Transverse colon (tissue), 4 donors: ENCODE measurements at regions not wholly inside any gene's neighbourhood (a gene's known extent, or its start where the extent isn't known, plus 50 kb on each side); places are given as distances from the start of the nearest gene placed in this dataset.

ENCODE experiments used
- DNase-seq: peaks from one replicate; pipeline ENCODE4 v3.0.0-alpha.2; 2019
- H3K27ac ChIP-seq, 4 donors: fragments of 200-600 bp; sonication (generic); 2 replicates each; pipeline ENCODE4 v1.5.1; 2016 to 2018; ENCODE audit warnings: inconsistent platforms in 4 of 4
- H3K27me3 ChIP-seq: fragments of 200-600 bp; sonication (generic); 2 replicates; pipeline ENCODE4 v1.5.1; 2017; ENCODE audit warnings: inconsistent platforms
- H3K36me3 ChIP-seq, 4 donors: fragments of 200-600 bp; sonication (generic); 2 replicates each; pipeline ENCODE4 v1.5.1; 2017 to 2019; ENCODE audit warnings: inconsistent platforms in 4 of 4
- H3K4me1 ChIP-seq, 4 donors: fragments of 200-600 bp; sonication (generic); 2 replicates each; pipeline ENCODE4 v1.5.1; 2017 to 2020; ENCODE audit warnings: inconsistent platforms in 4 of 4
- H3K4me3 ChIP-seq, 4 donors: fragments of 200-600 bp; sonication (generic); 1 replicate in 1 of 4; 2 replicates in 3 of 4; pipeline versions ENCODE4 v1.5.1 to v1.6.1; 2017 to 2019; ENCODE audit warnings: inconsistent platforms in 4 of 4
- H3K9me3 ChIP-seq, 2 donors: fragments of 200-600 bp; sonication (generic); 2 replicates each; pipeline ENCODE4 v1.5.1; 2017 to 2019; ENCODE audit warnings: inconsistent platforms in 2 of 2
- CTCF ChIP-seq, 5 experiments: fragments of 200-600 bp in 3 of 5; fragments of 450-650 bp in 2 of 5; sonication (generic) in 3 of 5; IDR thresholded peaks; 1 replicate in 2 of 5; 2 replicates in 3 of 5; pipeline ENCODE4 v1.5.1; 2016 to 2017; ENCODE audit warnings: antibody characterized with exemption in 5 of 5, inconsistent platforms in 3 of 5, mild to moderate bottlenecking in 2 of 5, moderate library complexity in 1 of 5
- EP300 ChIP-seq: sonication (generic); formaldehyde crosslinking; IDR thresholded peaks from one replicate; pipeline ENCODE4 v1.6.1; 2017; ENCODE audit warnings: antibody characterized with exemption, low read depth
- POLR2A ChIP-seq: fragments of 450-650 bp; IDR thresholded peaks from one replicate; pipeline ENCODE4 v1.6.1; 2016; ENCODE audit warnings: antibody characterized with exemption, mild to moderate bottlenecking, moderate library complexity
- POLR2AphosphoS5 ChIP-seq, 3 donors: sonication (generic); formaldehyde crosslinking; IDR thresholded peaks; one replicate each; pipeline ENCODE4 v1.6.1; 2016; ENCODE audit warnings: antibody characterized with exemption in 3 of 3
- WGBS, 2 donors: methylation state at CpG; one replicate each; pipeline ENCODE4 v1.1.5; 2018; ENCODE audit warnings: low coverage in 1 of 2; 5-methylcytosine and 5-hydroxymethylcytosine counted together
- in situ Hi-C, 4 donors: fragments of 200-750 bp; cut with MboI; loops; one replicate each; pipeline versions ENCODE4 v1.15.0 to v1.15.1; 2017; ENCODE audit warnings: low sequenced_read_pairs in 3 of 4, low pct_ligation_motif_present in 1 of 4, low pct_unique_long_range_greater_than_20kb in 1 of 4
- intact Hi-C: fragments of 100-400 bp; cut with DNase I; formaldehyde crosslinking; loops from one replicate; pipeline ENCODE4 v1.15.1; 2023; ENCODE audit warnings: low total_unique reads

- DNase-seq = no peak
- no peak overlapping the region for H3K27ac ChIP-seq
- in situ Hi-C loops = no loop called here
- no peak overlapping the region for H3K4me3 ChIP-seq
- intact Hi-C loops = no loop called here
- H3K4me1 ChIP-seq = no peaks in the 10 kb centered on the region
- no peak for TF ChIP-seq CTCF (IDR thresholded peaks at IDR 0.05)
- TF ChIP-seq POLR2A = no peak
- TF ChIP-seq EP300 = no peak
- no peak for TF ChIP-seq POLR2AphosphoS5 (IDR thresholded peaks at IDR 0.05)
- H3K27me3 ChIP-seq = no peaks in the 10 kb centered on the region
- no peaks in the 10 kb centered on the region for H3K36me3 ChIP-seq
- WGBS, 2 donors = 70 to 80% methylated on average over 4 to 5 of the region's 5 CpGs
- H3K9me3 ChIP-seq = no peaks in the 10 kb centered on the region
These were observed 170.0 kb upstream of the RPL34 start for GRCh38 chr4:108450236-108450898.

GRCh38 chr4:108449129-108449528 is 171.2 kb upstream of the RPL34 start:
- in situ Hi-C loops (no loop called here), intact Hi-C loops (no loop called here)
- Histone ChIP-seq H3K27ac (no peak overlapping the region), H3K4me3 (no peak overlapping the region), H3K36me3 (no peaks in the 10 kb centered on the region), H3K27me3 (no peaks in the 10 kb centered on the region), H3K9me3 (no peaks in the 10 kb centered on the region), H3K4me1 (no peaks in the 10 kb centered on the region)
- no peak for TF ChIP-seq POLR2A
- TF ChIP-seq CTCF (IDR thresholded peaks at IDR 0.05) = no peak
- no peak for TF ChIP-seq EP300
- TF ChIP-seq POLR2AphosphoS5 (IDR thresholded peaks at IDR 0.05) = no peak
- no peak for DNase-seq
- 83 to 92% methylated on average over 1 of the region's 1 CpG for WGBS, 2 donors

- in situ Hi-C loops (no loop called here), intact Hi-C loops (no loop called here)
- 3 to 49% methylated on average over 4 to 7 of the region's 7 CpGs for WGBS, 2 donors
- peak; percentile 42 for DNase-seq
- Histone ChIP-seq H3K4me3 (no peak overlapping the region), H3K36me3 (no peaks in the 10 kb centered on the region), H3K4me1 (no peaks in the 10 kb centered on the region), H3K27me3 (no peaks in the 10 kb centered on the region), H3K27ac (no peak overlapping the region), H3K9me3 (no peaks in the 10 kb centered on the region)
- no peak for TF ChIP-seq EP300
- TF ChIP-seq POLR2AphosphoS5 (IDR thresholded peaks at IDR 0.05) = peak in 1 of 3 donors; percentile 47
These were observed 173.8 kb upstream of the RPL34 start for GRCh38 chr4:108446556-108446955.

- DNase-seq = no peak
- Histone ChIP-seq H3K27me3 (no peaks in the 10 kb centered on the region), H3K36me3 (no peaks in the 10 kb centered on the region), H3K4me1 (no peaks in the 10 kb centered on the region), H3K27ac (no peak overlapping the region), H3K4me3 (no peak overlapping the region), H3K9me3 (no peaks in the 10 kb centered on the region)
- intact Hi-C loops = no loop called here
- in situ Hi-C loops = no loop called here
- 59% methylated on average over 2 of the region's 2 CpGs; no CpG with 5 or more reads in 1 of the 2 donors for WGBS, 2 donors
- TF ChIP-seq POLR2AphosphoS5 (IDR thresholded peaks at IDR 0.05) (no peak), CTCF (IDR thresholded peaks at IDR 0.05) (no peak), EP300 (no peak), POLR2A (no peak)
These were observed 174.7 kb upstream of the RPL34 start for GRCh38 chr4:108445716-108446115.

- no peaks in the 10 kb centered on the region for H3K9me3 ChIP-seq
- H3K4me3 ChIP-seq = no peak overlapping the region
- H3K4me1 ChIP-seq = no peaks in the 10 kb centered on the region
- WGBS, 2 donors = 45 to 97% methylated on average over 2 to 3 of the region's 3 CpGs
- TF ChIP-seq EP300 (no peak), CTCF (IDR thresholded peaks at IDR 0.05) (no peak), POLR2A (no peak), POLR2AphosphoS5 (IDR thresholded peaks at IDR 0.05) (no peak)
- no peaks in the 10 kb centered on the region for H3K36me3 ChIP-seq
- in situ Hi-C loops = no loop called here
- no peaks in the 10 kb centered on the region for H3K27me3 ChIP-seq
- no peak for DNase-seq
- no peak overlapping the region for H3K27ac ChIP-seq
- intact Hi-C loops = no loop called here
These were observed 176.8 kb upstream of the RPL34 start for GRCh38 chr4:108443585-108443984.
